OCI-LY1 (cell line): ENCODE measurements at regions not wholly inside any gene's neighbourhood (a gene's known extent, or its start where the extent isn't known, plus 50 kb on each side); places are given as distances from the start of the nearest gene placed in this dataset.

Experiments used
- EZH2 ChIP-seq: fragments of 200-600 bp; sonication (generic), shearing (Covaris generic); IDR thresholded peaks from 2 replicates; pipeline ENCODE4 v1.8.0; 2017; ENCODE audit warnings: borderline replicate concordance, mixed run types, mild to moderate bottlenecking, antibody characterized with exemption, low read length, moderate library complexity, mixed read lengths
- TF ChIP-seq, protein P1 (sequence below): fragments of 200-600 bp; sonication (generic), shearing (Covaris generic); IDR thresholded peaks from 2 replicates; pipeline ENCODE4 v1.5.1; 2017; ENCODE audit warnings: mild to moderate bottlenecking, antibody characterized with exemption, low read length, moderate library complexity, mixed read lengths

DNA sequence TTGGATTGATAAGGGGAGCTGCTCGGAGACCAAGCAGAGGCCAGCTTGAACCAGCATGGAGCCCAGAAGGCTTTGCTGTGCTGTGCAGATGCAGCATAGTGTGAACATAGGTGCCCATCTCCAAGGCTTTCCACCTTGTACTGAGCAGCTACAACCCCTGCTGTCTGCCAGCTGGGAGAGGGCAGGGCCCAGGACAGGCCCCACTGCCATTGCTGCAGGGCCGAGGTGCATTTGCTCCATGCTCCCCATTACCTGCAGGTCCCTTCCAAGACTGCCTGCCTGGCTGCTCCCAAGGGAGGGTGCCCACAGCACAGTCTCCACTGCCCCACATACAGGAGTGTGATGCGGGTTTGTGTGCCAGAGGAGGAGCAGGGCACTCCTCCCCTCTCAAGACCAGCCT, 1016.0 kb upstream of the INTU start:
- TF ChIP-seq, protein P1, sequence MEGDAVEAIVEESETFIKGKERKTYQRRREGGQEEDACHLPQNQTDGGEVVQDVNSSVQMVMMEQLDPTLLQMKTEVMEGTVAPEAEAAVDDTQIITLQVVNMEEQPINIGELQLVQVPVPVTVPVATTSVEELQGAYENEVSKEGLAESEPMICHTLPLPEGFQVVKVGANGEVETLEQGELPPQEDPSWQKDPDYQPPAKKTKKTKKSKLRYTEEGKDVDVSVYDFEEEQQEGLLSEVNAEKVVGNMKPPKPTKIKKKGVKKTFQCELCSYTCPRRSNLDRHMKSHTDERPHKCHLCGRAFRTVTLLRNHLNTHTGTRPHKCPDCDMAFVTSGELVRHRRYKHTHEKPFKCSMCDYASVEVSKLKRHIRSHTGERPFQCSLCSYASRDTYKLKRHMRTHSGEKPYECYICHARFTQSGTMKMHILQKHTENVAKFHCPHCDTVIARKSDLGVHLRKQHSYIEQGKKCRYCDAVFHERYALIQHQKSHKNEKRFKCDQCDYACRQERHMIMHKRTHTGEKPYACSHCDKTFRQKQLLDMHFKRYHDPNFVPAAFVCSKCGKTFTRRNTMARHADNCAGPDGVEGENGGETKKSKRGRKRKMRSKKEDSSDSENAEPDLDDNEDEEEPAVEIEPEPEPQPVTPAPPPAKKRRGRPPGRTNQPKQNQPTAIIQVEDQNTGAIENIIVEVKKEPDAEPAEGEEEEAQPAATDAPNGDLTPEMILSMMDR: no peak
- no peak for TF ChIP-seq EZH2
